Activated CD8-positive, alpha-beta T cell treated with anti-CD3 and anti-CD28 coated beads for 36 hours (primary cell): ENCODE measurements at regions not wholly inside any gene's neighbourhood (a gene's known extent, or its start where the extent isn't known, plus 50 kb on each side); places are given as distances from the start of the nearest gene placed in this dataset.
A peak's percentile ranks its signal among the peaks of the same experiment; 100 is the strongest.

Experiments
- ATAC-seq: fragments of 200-7000 bp; cut with Tn5 transposase; one replicate; pipeline ENCODE4 v1.10.0; 2021; ENCODE audit warnings: mild to moderate bottlenecking, moderate library complexity
- CTCF ChIA-PET: fragments of 350-600 bp; sonication (Branson Sonifier 250); formaldehyde crosslinking; loops from one replicate; lab custom pipeline; 2021; ENCODE audit warnings: antibody characterized with exemption; lab: Charles Lee
- POLR2A ChIA-PET: fragments of 350-600 bp; sonication (Branson Sonifier 250); formaldehyde crosslinking; loops from one replicate; lab custom pipeline; 2021; ENCODE audit warnings: antibody characterized with exemption; lab: Charles Lee
- DNase-seq: peaks from one replicate; pipeline ENCODE4 v3.0.0-alpha.2; 2020
- H3K27ac Mint-ChIP-seq: one replicate; pipeline ENCODE4 v1.8.0; 2021; ENCODE audit warnings: mild to moderate bottlenecking, mixed read lengths
- H3K27me3 Mint-ChIP-seq: one replicate; pipeline ENCODE4 v1.8.0; 2021; ENCODE audit warnings: mixed read lengths
- H3K36me3 Mint-ChIP-seq: one replicate; pipeline ENCODE4 v1.8.0; 2021; ENCODE audit warnings: low read depth, mixed read lengths
- H3K4me1 Mint-ChIP-seq: one replicate; pipeline ENCODE4 v1.8.0; 2021; ENCODE audit warnings: low read depth, mixed read lengths
- H3K4me3 Mint-ChIP-seq: one replicate; pipeline ENCODE4 v1.8.0; 2021; ENCODE audit warnings: mild to moderate bottlenecking, moderate library complexity, mixed read lengths
- H3K9me3 Mint-ChIP-seq: one replicate; pipeline ENCODE4 v1.8.0; 2021; ENCODE audit warnings: mixed read lengths
- intact Hi-C: fragments of 100-400 bp; cut with micrococcal nuclease; formaldehyde crosslinking; loops from one replicate; pipeline ENCODE4 v1.10.0; 2022
- TF ChIP-seq, protein P1 (sequence below): fragments of 200-600 bp; IDR thresholded peaks from one replicate; pipeline ENCODE4 v1.8.0; 2022; ENCODE audit warnings: antibody characterized with exemption, mild to moderate bottlenecking

DNA sequence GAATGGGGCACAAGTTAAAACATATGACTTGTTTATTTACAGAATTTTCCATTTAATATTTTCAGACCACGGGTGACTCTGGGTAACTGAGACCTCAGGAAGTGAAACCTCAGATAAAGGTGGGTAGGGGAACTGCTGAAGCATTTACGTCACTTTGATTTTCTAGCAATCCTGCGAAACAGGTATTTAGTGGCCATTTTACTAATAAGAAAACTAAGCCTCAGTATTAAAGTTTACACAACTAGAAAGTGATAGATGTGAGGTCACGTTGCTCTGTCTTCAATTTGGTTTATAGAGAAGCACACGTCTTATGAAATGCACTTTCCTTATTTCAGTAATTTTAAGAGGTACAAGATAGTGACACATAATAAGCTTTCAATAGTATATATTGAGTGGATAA, 402.8 kb downstream of the FGF9 start:
- ATAC-seq (peak; percentile 18), DNase-seq (no peak)
- POLR2A ChIA-PET, result interaction anchor here (1.2 kb wide), 1 partner anchor 11 kb away, joined by 5 read pairs; no protein-coding TSS in a partner anchor
- H3K27me3 Mint-ChIP-seq, result no peaks in the 10 kb centered on the region
- intact Hi-C loops, result no loop called here
- peak overlapping the region; percentile 47 for H3K27ac Mint-ChIP-seq
- CTCF ChIA-PET, result no interaction called here
- H3K36me3 Mint-ChIP-seq, result peaks cover 8% of the 10 kb centered on the region
- peaks cover 50% of the 10 kb centered on the region for H3K4me1 Mint-ChIP-seq
- TF ChIP-seq, protein P1, sequence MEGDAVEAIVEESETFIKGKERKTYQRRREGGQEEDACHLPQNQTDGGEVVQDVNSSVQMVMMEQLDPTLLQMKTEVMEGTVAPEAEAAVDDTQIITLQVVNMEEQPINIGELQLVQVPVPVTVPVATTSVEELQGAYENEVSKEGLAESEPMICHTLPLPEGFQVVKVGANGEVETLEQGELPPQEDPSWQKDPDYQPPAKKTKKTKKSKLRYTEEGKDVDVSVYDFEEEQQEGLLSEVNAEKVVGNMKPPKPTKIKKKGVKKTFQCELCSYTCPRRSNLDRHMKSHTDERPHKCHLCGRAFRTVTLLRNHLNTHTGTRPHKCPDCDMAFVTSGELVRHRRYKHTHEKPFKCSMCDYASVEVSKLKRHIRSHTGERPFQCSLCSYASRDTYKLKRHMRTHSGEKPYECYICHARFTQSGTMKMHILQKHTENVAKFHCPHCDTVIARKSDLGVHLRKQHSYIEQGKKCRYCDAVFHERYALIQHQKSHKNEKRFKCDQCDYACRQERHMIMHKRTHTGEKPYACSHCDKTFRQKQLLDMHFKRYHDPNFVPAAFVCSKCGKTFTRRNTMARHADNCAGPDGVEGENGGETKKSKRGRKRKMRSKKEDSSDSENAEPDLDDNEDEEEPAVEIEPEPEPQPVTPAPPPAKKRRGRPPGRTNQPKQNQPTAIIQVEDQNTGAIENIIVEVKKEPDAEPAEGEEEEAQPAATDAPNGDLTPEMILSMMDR, result no peak
- H3K4me3 Mint-ChIP-seq, result no peak overlapping the region
- no peaks in the 10 kb centered on the region for H3K9me3 Mint-ChIP-seq

DNA sequence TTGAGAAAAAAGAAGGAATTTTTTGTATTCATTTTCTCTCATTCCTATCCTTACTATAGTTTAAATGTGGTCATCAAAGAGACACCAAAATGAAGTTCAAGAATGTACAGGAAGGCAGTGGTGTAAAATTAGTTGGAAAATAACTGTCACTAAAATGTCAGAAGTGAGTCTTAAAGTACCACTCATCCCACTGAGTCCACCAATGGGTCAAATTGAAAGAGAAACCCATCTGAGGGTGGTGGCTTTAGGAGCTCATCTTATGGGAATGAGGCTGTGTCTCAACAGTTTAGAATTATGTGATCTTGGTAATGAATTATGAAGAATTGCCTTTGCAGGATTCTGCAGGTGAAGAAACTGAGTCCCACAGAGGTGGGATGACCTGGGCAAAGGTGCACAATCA, 403.5 kb downstream of the FGF9 start:
- ChIA-PET CTCF (no interaction called here), POLR2A (interaction anchor here (0.9 to 1.2 kb wide), 3 partner anchors 9 to 87 kb away, joined by 3 to 5 read pairs (median 3); no protein-coding TSS in a partner anchor)
- intact Hi-C loops, result no loop called here
- Mint-ChIP-seq H3K36me3 (peaks cover 12% of the 10 kb centered on the region), H3K27me3 (no peaks in the 10 kb centered on the region), H3K9me3 (no peaks in the 10 kb centered on the region), H3K4me1 (peaks cover 50% of the 10 kb centered on the region), H3K4me3 (no peak overlapping the region), H3K27ac (peak overlapping the region; percentile 47)
- DNase-seq (peak; percentile 51), ATAC-seq (peak; percentile 60)
- TF ChIP-seq, protein P1, result no peak

DNA sequence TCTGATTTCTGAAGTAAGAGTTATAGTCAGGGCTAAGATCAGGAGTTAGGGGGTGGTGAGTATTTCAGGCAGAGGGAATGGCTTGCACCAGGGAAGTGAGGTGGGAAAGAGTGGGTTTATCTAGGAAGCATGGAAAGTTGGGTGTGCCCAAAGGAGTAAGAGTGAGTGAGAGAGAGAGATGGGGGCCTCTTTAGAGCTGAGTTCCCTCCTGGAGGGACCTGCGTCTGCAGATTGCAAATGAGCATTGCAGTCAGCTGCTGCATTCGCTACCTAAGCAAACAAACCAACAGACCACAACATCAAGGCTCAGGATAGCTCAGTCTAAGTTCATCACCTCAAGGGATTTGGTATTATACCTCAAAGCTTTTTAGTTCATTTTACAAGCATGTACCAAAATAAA, 405.8 kb downstream of the FGF9 start:
- ATAC-seq, result peak; percentile 31
- Mint-ChIP-seq H3K4me1 (peaks cover 48% of the 10 kb centered on the region), H3K9me3 (no peaks in the 10 kb centered on the region), H3K27me3 (no peaks in the 10 kb centered on the region), H3K27ac (peak overlapping the region; percentile 60), H3K4me3 (no peak overlapping the region), H3K36me3 (peaks cover 16% of the 10 kb centered on the region)
- POLR2A ChIA-PET, result interaction anchor here (0.8 to 1.3 kb wide), 3 partner anchors 11 to 42 kb away, joined by 3 read pairs; no protein-coding TSS in a partner anchor
- TF ChIP-seq, protein P1, result no peak
- intact Hi-C loops, result no loop called here
- CTCF ChIA-PET, result interaction anchor here (0.8 to 1.2 kb wide), 2 partner anchors 13 to 86 kb away, joined by 3 read pairs; no protein-coding TSS in a partner anchor
- no peak for DNase-seq

DNA sequence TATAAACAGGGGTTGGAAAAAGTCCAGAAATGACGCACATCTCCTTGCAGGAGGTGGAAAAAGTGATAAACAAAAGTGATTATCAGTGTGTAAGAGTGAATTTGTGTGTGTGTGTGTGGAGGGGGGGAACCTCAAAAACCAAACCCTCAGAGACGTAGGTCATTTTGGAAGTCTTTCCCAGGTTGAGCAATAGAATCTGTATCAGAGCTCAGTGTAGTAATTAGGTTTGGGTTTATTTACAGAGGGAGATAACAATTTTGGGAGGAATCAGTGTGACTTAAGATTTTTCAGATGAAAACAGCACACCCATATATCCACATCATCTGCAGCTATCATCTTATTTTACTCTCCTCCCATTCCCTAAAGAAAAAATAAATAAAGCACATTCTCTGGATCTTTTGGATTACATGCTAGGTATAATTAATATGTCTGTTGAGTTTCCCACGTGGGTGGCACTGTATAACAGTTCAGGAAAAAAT, 406.4 kb downstream of the FGF9 start:
- intact Hi-C loops, result no loop called here
- ATAC-seq (peak; percentile 5), DNase-seq (peak; percentile 12)
- no peaks in the 10 kb centered on the region for H3K27me3 Mint-ChIP-seq
- peaks cover 50% of the 10 kb centered on the region for H3K4me1 Mint-ChIP-seq
- ChIA-PET POLR2A (interaction anchor here (0.8 to 1.3 kb wide), 3 partner anchors 10 to 42 kb away, joined by 3 read pairs; no protein-coding TSS in a partner anchor), CTCF (interaction anchor here (1.2 kb wide), 1 partner anchor 86 kb away, joined by 3 read pairs; no protein-coding TSS in a partner anchor)
- no peak overlapping the region for H3K4me3 Mint-ChIP-seq
- H3K27ac Mint-ChIP-seq, result peak overlapping the region; percentile 67
- peaks cover 16% of the 10 kb centered on the region for H3K36me3 Mint-ChIP-seq
- no peaks in the 10 kb centered on the region for H3K9me3 Mint-ChIP-seq
- TF ChIP-seq, protein P1, result no peak

DNA sequence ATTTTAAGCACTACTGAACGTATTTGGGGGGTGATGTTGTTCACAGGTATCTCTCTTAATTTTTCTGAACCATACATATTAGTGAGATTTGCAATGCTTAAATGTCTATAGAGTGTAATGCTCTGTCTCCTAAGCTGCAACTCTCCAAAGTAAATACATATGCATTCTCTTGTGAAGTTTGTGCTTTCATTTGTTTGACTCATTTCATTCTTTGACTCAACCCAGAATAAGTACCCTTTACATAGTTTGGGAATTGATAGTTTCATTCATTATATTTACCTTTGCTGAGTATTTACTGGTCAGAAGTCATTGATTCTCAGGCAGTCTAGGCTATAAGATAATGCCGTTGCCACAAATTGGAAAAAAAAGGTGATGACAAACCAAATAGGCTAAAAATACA, 406.9 kb downstream of the FGF9 start:
- peaks cover 50% of the 10 kb centered on the region for H3K4me1 Mint-ChIP-seq
- H3K27me3 Mint-ChIP-seq, result no peaks in the 10 kb centered on the region
- ChIA-PET CTCF (interaction anchor here (1.2 kb wide), 1 partner anchor 85 kb away, joined by 3 read pairs; no protein-coding TSS in a partner anchor), POLR2A (no interaction called here)
- TF ChIP-seq, protein P1, result no peak
- H3K27ac Mint-ChIP-seq, result peak overlapping the region; percentile 67
- intact Hi-C loops, result no loop called here
- peaks cover 16% of the 10 kb centered on the region for H3K36me3 Mint-ChIP-seq
- peak; percentile 21 for ATAC-seq
- no peaks in the 10 kb centered on the region for H3K9me3 Mint-ChIP-seq
- H3K4me3 Mint-ChIP-seq, result no peak overlapping the region
- no peak for DNase-seq
